ENCODE measurements at regions not wholly inside any gene's neighbourhood (a gene's known extent, or its start where the extent isn't known, plus 50 kb on each side); places are given as distances from the start of the nearest gene placed in this dataset.

DNA sequence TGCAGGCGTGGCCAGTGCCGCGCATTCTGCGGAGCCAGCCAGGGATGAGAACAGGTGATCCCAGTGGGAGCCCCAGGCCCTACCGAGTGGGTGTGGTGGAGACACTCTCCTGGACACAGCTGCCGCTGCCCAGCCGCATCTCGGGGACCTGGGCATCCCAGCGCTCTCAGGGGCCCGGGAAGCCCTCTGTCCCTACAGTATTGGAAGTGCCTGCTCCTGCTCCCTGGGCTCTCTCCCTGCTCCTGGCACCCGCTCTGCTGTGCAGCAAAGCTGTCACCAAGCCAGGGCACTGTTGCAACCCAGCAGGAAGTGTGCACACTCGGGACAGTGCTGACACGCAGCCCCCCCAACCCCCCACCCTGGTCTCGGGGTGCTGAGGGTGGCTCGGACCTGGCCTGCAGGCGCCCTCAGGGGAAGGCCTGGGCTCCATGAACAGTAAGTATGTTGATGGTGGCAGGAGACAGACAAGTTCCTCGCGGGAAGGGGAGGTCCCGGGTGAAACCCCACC lies 1177.4 kb upstream of the GBE1 start:
- no peak for TF ChIP-seq ZFX (IDR thresholded peaks at IDR 0.05)
- TF ChIP-seq, protein P1, sequence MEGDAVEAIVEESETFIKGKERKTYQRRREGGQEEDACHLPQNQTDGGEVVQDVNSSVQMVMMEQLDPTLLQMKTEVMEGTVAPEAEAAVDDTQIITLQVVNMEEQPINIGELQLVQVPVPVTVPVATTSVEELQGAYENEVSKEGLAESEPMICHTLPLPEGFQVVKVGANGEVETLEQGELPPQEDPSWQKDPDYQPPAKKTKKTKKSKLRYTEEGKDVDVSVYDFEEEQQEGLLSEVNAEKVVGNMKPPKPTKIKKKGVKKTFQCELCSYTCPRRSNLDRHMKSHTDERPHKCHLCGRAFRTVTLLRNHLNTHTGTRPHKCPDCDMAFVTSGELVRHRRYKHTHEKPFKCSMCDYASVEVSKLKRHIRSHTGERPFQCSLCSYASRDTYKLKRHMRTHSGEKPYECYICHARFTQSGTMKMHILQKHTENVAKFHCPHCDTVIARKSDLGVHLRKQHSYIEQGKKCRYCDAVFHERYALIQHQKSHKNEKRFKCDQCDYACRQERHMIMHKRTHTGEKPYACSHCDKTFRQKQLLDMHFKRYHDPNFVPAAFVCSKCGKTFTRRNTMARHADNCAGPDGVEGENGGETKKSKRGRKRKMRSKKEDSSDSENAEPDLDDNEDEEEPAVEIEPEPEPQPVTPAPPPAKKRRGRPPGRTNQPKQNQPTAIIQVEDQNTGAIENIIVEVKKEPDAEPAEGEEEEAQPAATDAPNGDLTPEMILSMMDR (conservative IDR thresholded peaks at IDR 0.05): no peak
